ENCODE measurements at regions not wholly inside any gene's neighbourhood (a gene's known extent, or its start where the extent isn't known, plus 50 kb on each side); places are given as distances from the start of the nearest gene placed in this dataset.
"Not testable (repeated sequence)": the region's sequence is repeated elsewhere in the genome, so short reads cannot be mapped to it uniquely, and the experiment has no call there.

DNA sequence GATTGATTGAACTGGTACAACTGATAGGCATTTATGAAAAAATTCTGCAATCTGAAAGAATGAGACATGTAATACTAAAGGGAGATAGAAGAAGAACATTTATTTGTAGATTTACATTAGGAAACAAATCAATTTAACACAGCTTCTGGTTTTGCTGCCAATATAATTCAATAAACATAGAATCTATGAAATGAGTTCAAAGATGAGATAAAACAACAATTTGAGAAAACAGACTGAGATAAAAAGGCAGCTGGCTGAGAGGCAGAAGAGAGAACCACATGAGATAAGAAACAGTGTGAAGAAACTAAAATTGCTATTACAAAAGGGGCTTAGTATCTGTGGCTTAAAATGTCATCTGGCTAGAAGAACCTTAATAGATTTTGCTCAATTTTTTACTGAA is 176.6 kb downstream of the PYDC2 start:
- no peak for DNase-seq (ENCODE audit: low read depth, low spot score)
- no peaks in the 10 kb centered on the region for H3K4me1 ChIP-seq (ENCODE audit: insufficient read depth, insufficient read length)
- no peaks in the 10 kb centered on the region for H3K9me3 ChIP-seq (ENCODE audit: insufficient read depth, low read length)
- H3K4me3 ChIP-seq (ENCODE audit: insufficient read length, low read depth) = no peak overlapping the region
- no peaks in the 10 kb centered on the region for H3K36me3 ChIP-seq (ENCODE audit: insufficient read depth, insufficient read length, low read length)
- no peak for TF ChIP-seq ZNF274 (IDR thresholded peaks at IDR 0.05; ENCODE audit: low read depth, low read length)
- no peak for TF ChIP-seq YY1 (IDR thresholded peaks at IDR 0.05; ENCODE audit: insufficient read depth, insufficient read length)
- TF ChIP-seq SUZ12 (IDR thresholded peaks at IDR 0.05; ENCODE audit: extremely low read depth, insufficient read depth, insufficient read length) = no peak
- no peak overlapping the region for H3K9ac ChIP-seq (ENCODE audit: insufficient read length, low read depth)
- no peaks in the 10 kb centered on the region for H3K27me3 ChIP-seq (ENCODE audit: insufficient read depth, insufficient read length)

DNA sequence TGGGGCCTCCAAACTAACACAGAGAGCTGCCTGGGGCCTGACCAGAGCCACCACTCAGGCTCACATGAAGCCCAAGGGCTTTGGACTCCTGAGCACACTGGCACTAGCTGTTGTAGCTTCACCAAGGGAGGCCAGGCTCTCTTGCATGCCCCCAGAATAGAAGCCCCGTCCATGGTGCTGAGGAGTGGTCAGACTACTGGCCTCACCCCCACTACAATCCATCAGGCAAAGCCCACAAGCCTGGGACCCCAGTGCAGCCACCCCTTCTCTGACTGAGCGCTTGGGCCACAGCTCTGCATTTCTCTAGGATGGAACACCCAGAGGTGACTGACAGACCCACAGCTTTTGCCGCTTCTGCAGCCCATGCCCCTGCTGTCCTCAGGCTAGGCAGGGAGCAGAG is 180.8 kb downstream of the PYDC2 start:
- H3K4me3 ChIP-seq (ENCODE audit: insufficient read length, low read depth) = no peak overlapping the region
- no peak for DNase-seq (ENCODE audit: low read depth, low spot score)
- H3K4me1 ChIP-seq (ENCODE audit: insufficient read depth, insufficient read length) = no peaks in the 10 kb centered on the region
- no peak overlapping the region for H3K9ac ChIP-seq (ENCODE audit: insufficient read length, low read depth)
- no peaks in the 10 kb centered on the region for H3K36me3 ChIP-seq (ENCODE audit: insufficient read depth, insufficient read length, low read length)
- TF ChIP-seq SUZ12 (IDR thresholded peaks at IDR 0.05; ENCODE audit: extremely low read depth, insufficient read depth, insufficient read length) (no peak), YY1 (IDR thresholded peaks at IDR 0.05; ENCODE audit: insufficient read depth, insufficient read length) (no peak), ZNF274 (IDR thresholded peaks at IDR 0.05; ENCODE audit: low read depth, low read length) (no peak)
- no peaks in the 10 kb centered on the region for H3K27me3 ChIP-seq (ENCODE audit: insufficient read depth, insufficient read length)
- H3K9me3 ChIP-seq (ENCODE audit: insufficient read depth, low read length) = peaks cover 7% of the 10 kb centered on the region; the same call in 1 of the 2 replicates

DNA sequence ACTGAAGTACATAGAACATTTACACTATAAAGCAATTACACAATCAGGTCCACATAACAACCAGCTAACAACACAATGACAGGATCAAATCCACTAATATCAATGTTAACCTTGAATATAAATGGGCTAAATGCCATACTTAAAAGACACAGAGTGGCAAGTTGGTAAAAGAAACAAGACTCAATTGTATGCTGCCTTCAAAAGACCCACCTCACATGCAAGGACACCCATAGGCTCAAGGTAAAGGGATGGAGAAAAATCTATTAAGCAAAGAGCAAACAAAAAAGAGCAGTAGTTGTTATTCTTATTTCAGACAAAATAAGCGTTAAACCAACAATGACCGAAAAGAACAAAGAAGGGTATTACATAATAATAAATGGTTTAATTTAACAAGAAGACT is 183.3 kb downstream of the PYDC2 start:
- Histone ChIP-seq H3K36me3 (ENCODE audit: insufficient read depth, insufficient read length, low read length) (no peaks in the 10 kb centered on the region), H3K9me3 (ENCODE audit: insufficient read depth, low read length) (peaks cover 7% of the 10 kb centered on the region; the same call in 1 of the 2 replicates), H3K4me3 (ENCODE audit: insufficient read length, low read depth) (no peak overlapping the region), H3K4me1 (ENCODE audit: insufficient read depth, insufficient read length) (no peaks in the 10 kb centered on the region), H3K9ac (ENCODE audit: insufficient read length, low read depth) (no peak overlapping the region), H3K27me3 (ENCODE audit: insufficient read depth, insufficient read length) (no peaks in the 10 kb centered on the region)
- DNase-seq (ENCODE audit: low read depth, low spot score) = no peak
- TF ChIP-seq SUZ12 (IDR thresholded peaks at IDR 0.05; ENCODE audit: extremely low read depth, insufficient read depth, insufficient read length) (no peak), YY1 (IDR thresholded peaks at IDR 0.05; ENCODE audit: insufficient read depth, insufficient read length) (no peak), ZNF274 (IDR thresholded peaks at IDR 0.05; ENCODE audit: low read depth, low read length) (no peak)

DNA sequence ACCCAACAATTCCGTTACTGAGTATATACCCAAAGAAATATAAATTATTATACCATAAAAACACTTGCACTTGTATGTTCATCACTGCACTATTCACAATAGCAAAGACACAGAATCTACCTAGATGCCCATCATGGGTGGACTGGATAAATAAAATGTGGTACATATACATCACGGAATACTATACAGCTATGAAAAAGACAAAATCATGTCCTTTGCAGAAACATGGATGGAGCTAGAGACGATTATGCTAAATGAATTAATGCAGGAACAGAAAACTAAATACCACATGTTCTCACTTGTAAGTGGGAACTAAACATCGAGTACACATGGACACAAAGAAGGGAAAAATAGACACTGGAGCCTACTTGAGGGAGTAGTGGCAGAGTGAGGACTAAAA is 185.3 kb downstream of the PYDC2 start:
- peaks cover 22% of the 10 kb centered on the region for H3K9me3 ChIP-seq (ENCODE audit: insufficient read depth, low read length)
- no peak for DNase-seq (ENCODE audit: low read depth, low spot score)
- TF ChIP-seq YY1 (IDR thresholded peaks at IDR 0.05; ENCODE audit: insufficient read depth, insufficient read length) = no peak
- TF ChIP-seq ZNF274 (IDR thresholded peaks at IDR 0.05; ENCODE audit: low read depth, low read length) = no peak
- no peak for TF ChIP-seq SUZ12 (IDR thresholded peaks at IDR 0.05; ENCODE audit: extremely low read depth, insufficient read depth, insufficient read length)
- no peaks in the 10 kb centered on the region for H3K36me3 ChIP-seq (ENCODE audit: insufficient read depth, insufficient read length, low read length)
- no peak overlapping the region for H3K9ac ChIP-seq (ENCODE audit: insufficient read length, low read depth)
- no peaks in the 10 kb centered on the region for H3K27me3 ChIP-seq (ENCODE audit: insufficient read depth, insufficient read length)
- H3K4me1 ChIP-seq (ENCODE audit: insufficient read depth, insufficient read length) = no peaks in the 10 kb centered on the region
- H3K4me3 ChIP-seq (ENCODE audit: insufficient read length, low read depth) = no peak overlapping the region

DNA sequence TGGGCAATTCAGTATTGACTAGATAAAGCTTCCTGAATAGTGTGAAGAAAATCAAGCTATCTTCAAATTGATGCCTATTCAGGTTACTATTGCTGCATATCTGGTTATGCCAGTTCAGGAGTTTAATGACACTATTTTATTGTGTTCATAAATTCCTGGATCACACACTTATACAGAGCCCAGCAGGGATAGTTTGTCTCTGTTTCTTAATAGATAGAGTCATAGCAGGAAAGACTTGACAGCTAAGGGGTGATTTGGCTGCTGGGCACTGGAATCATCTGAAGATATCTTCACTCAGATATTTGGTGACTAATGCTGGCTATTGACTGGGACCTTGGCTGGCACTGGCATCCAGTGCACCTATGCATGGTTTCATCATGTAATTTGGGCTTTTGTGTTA is 187.8 kb downstream of the PYDC2 start:
- no peaks in the 10 kb centered on the region for H3K27me3 ChIP-seq (ENCODE audit: insufficient read depth, insufficient read length)
- no peak overlapping the region for H3K9ac ChIP-seq (ENCODE audit: insufficient read length, low read depth)
- no peak for TF ChIP-seq SUZ12 (IDR thresholded peaks at IDR 0.05; ENCODE audit: extremely low read depth, insufficient read depth, insufficient read length)
- H3K9me3 ChIP-seq (ENCODE audit: insufficient read depth, low read length) = peaks cover 36% of the 10 kb centered on the region
- H3K4me1 ChIP-seq (ENCODE audit: insufficient read depth, insufficient read length) = no peaks in the 10 kb centered on the region
- H3K4me3 ChIP-seq (ENCODE audit: insufficient read length, low read depth) = no peak overlapping the region
- no peaks in the 10 kb centered on the region for H3K36me3 ChIP-seq (ENCODE audit: insufficient read depth, insufficient read length, low read length)
- DNase-seq (ENCODE audit: low read depth, low spot score) = no peak

DNA sequence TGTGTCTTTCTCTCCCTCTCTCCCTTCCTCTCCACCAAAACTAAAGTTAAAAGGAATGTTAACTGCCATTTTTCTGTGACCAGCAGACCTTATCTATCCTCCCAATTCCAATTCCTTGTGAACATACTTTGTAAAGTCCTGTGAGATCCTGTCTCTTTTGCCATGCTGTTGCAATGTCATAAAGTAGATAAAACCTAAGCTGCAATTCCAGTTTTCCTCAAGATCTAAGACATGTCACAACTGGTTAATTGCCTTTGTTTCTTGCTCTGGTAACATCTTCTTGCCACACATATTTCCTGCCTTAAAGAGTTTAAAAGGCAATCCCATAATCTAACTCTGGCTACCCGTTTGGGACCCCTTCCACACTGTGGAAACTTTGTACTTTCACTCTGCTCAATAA is 188.7 kb downstream of the PYDC2 start:
- DNase-seq (ENCODE audit: low read depth, low spot score) = no peak
- Histone ChIP-seq H3K36me3 (ENCODE audit: insufficient read depth, insufficient read length, low read length) (no peaks in the 10 kb centered on the region), H3K27me3 (ENCODE audit: insufficient read depth, insufficient read length) (no peaks in the 10 kb centered on the region), H3K9me3 (ENCODE audit: insufficient read depth, low read length) (peaks cover 37% of the 10 kb centered on the region), H3K4me1 (ENCODE audit: insufficient read depth, insufficient read length) (no peaks in the 10 kb centered on the region), H3K9ac (ENCODE audit: insufficient read length, low read depth) (no peak overlapping the region), H3K4me3 (ENCODE audit: insufficient read length, low read depth) (no peak overlapping the region)
- TF ChIP-seq ZNF274 (IDR thresholded peaks at IDR 0.05; ENCODE audit: low read depth, low read length) (no peak), SUZ12 (IDR thresholded peaks at IDR 0.05; ENCODE audit: extremely low read depth, insufficient read depth, insufficient read length) (no peak), YY1 (IDR thresholded peaks at IDR 0.05; ENCODE audit: insufficient read depth, insufficient read length) (no peak)

DNA sequence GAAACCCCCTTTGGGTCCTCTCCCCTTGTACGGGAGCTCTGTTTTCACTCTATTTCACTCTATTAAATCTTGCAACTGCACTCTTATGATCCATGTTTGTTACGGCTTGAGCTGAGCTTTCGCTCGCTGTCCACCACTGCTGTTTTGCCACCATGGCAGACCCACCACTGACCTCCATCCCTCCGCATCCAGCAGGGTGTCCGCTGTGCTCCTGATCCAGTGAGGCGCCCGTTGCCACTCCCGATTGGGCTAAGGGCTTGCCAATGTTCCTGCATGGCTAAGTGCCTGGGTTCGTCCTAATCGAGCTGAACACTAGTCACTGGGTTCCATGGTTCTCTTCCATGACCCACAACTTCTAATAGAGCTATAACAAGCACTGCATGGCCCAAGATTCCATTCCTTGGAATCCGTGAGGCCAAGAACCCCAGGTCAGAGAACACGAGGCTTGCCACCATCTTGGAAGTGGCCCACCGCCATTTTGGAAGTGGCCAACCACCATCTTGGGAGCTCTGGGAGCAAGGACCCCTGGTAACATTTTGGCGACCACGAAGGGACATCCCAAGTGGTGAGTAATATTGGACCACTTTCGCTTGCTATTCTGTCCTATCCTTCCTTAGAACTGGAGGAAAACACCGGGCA is 197.9 kb downstream of the PYDC2 start:
- not testable (repeated sequence) for H3K9me3 ChIP-seq (ENCODE audit: insufficient read depth, low read length); H3K27me3 ChIP-seq (ENCODE audit: insufficient read depth, insufficient read length); DNase-seq (ENCODE audit: low read depth, low spot score); H3K36me3 ChIP-seq (ENCODE audit: insufficient read depth, insufficient read length, low read length); H3K9ac ChIP-seq (ENCODE audit: insufficient read length, low read depth); H3K4me1 ChIP-seq (ENCODE audit: insufficient read depth, insufficient read length); H3K4me3 ChIP-seq (ENCODE audit: insufficient read length, low read depth)

DNA sequence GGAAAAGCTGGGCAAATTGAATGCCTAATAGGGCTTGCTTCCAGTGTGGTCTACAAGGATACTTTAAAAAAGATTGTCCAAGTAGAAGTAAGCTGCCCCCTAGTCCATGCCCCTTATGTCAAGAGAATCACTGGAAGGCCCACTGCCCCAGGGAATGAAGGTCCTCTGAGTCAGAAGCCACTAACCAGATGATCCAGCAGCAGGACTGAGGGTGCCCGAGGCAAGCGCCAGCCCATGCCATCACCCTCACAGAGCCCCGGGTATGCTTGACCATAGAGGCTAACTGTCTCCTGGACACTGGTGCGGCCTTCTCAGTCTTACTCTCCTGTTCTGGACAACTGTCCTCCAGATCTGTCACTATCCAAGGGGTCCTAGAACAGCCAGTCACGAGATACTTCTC is 201.2 kb downstream of the PYDC2 start:
- H3K27me3 ChIP-seq (ENCODE audit: insufficient read depth, insufficient read length); H3K4me3 ChIP-seq (ENCODE audit: insufficient read length, low read depth); H3K4me1 ChIP-seq (ENCODE audit: insufficient read depth, insufficient read length); H3K9ac ChIP-seq (ENCODE audit: insufficient read length, low read depth); H3K9me3 ChIP-seq (ENCODE audit: insufficient read depth, low read length); DNase-seq (ENCODE audit: low read depth, low spot score); H3K36me3 ChIP-seq (ENCODE audit: insufficient read depth, insufficient read length, low read length): not testable (repeated sequence)

Data from NT2/D1 (cell line).